ENCODE measurements at regions not wholly inside any gene's neighbourhood (a gene's known extent, or its start where the extent isn't known, plus 50 kb on each side); places are given as distances from the start of the nearest gene placed in this dataset.
"Not testable (repeated sequence)": the region's sequence is repeated elsewhere in the genome, so short reads cannot be mapped to it uniquely, and the experiment has no call there.

- no peak for DNase-seq
Measured at GRCh38 chr3:13148126-13148525, 74.9 kb upstream of the IQSEC1 start.

DNA sequence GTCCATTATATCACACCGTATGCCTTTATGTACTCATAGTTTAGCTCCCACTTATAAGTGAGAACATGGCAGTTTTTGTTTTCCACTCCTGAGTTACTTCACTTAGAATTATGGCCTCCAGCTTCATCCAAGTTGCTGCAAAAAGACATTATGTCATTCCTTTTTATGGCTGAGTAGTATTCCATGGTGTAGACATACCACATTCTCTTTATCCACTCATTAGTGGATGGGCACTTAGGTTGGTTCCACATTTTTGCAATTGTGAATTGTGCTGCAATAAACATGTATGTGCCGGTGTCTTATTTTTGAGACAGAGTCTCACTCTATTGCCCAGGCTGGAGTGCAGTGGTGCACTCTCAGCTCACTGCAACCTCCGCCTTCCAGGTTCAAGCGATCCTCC is 74.1 kb upstream of the IQSEC1 start:
- no peak for DNase-seq

DNA sequence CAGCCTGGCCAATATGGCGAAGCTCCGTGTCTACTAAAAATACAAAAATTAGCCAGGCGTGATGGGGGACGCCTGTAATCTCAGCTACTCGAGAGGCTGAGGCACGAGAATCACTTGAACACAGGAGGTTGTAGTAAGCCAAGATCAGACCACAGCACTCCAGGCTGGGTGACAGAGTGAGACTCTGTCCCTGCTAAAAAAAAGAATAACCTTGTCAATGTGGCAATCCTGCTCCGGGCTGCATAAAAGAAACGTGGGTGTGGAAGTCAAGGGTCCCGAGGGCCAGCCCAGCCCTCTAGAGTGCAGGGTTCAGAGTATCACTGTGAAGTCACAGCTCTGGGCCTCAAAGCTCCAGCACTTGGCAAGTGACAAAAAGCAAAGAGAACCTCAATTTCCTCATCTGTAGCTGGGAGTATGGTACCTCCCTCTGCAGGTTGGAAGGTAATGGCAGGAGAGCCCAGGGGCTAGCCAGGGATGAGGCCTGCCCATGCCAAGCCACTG is 73.5 kb upstream of the IQSEC1 start:
- DNase-seq, result no peak

GRCh38 chr3:13145826-13146642 is 72.8 kb upstream of the IQSEC1 start:
- no peak for DNase-seq

- no peak for DNase-seq
Measured at GRCh38 chr3:13145131-13145825, 72.0 kb upstream of the IQSEC1 start.

GRCh38 chr3:13144163-13145023 is 71.2 kb upstream of the IQSEC1 start:
- no peak for DNase-seq

GRCh38 chr3:13143381-13144004 is 70.3 kb upstream of the IQSEC1 start:
- DNase-seq, result no peak

DNA sequence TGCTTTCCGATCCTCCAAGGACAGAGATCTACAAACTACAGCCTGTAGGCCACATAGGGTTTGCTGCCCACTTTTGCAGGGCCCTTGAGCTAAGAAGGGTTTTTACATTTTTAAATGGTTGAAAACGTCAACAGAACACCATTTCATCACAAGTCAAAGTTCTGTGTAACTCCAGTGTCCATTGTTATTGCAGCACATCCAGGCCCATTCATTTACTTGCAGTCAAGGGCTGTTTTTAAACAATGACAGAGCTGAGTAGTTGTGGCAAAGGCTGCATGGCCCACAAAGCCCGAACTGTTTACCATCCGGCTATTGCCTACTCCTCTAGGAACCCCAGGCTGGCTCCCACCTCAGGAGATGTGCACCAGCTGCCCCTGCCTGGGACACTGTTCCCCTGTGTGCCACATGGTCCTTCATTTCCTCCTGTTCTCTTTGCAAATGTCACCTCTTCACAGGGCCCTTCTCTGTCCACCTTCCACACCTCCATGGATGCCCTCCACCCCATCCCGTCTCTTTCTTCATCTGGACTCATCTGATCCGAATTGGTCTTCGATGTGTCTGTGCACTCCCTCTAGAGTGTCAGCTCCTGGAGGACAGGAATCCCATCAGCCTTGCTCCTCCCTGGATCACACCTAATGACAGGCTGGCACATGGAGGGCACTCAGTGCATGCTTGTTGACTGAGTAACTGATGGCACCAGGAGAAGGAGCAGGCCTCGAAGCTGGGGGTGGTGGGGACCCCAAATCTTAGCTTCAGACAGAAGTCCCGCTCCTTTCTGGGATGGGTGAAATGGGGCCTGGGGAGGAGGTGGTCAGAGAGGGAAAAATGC is 69.5 kb upstream of the IQSEC1 start:
- no peak for DNase-seq

DNA sequence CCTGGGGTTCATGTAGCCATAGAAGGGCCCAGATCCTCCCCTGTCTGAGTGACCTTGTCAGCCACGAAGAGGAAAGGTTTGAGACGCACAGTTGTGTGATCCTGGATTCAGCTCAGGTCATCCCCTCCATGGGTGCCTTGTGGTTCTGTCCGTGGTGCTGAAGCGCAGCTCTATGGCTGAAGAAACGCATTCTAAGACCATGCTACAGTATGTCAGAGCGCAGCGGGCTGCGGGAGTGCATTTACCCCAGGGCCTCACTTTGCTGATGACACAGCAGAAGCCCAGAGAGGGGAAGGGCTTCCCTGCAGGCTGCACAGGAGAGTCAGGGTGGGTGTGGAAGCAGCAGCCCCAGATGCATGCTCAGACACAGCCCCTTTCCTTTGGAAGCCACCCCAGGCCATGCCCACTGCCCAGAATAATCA is 68.8 kb upstream of the IQSEC1 start:
- DNase-seq, result no peak

DNA sequence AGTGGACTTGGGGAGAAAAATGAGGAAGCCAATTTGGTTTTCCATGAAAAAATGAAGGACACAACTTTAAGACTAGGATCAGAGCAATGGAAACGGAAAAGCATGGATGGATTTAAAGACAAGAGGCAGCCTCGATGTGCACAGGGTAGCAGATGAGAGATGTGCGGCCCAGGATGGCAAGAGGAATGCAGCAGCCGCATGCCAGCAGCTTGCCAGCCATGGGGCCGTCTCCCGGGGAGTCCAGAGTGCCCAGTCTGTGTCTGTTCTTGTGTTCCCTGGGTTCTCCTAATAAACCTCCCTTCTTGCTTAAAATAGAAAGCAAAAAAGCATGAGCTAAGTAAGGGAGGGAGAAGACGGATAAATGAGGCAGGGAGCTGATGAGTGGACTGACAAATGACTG is 68.0 kb upstream of the IQSEC1 start:
- DNase-seq, result no peak

DNA sequence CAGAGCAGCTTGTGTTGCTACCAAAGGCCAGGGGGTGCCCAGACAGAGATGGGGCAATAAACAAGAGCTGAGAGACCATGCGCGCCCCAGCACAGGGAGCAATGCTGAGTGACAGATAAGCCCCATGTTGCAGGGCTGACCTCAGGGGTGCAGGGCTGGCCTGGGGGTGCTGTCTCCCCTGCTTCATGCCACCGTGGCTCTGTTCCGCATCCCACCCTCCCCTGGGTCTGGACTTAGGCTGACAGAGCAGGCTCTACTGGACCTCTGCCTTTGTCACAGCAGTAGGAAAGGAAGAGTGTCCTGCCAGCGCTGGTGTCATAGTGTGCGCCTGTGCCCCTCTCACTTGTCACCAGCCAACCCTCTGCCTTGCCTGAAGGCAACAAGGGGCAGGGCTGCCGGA is 67.4 kb upstream of the IQSEC1 start:
- DNase-seq, result no peak

GRCh38 chr3:13139471-13140065 is 66.3 kb upstream of the IQSEC1 start:
- DNase-seq, result no peak

DNA sequence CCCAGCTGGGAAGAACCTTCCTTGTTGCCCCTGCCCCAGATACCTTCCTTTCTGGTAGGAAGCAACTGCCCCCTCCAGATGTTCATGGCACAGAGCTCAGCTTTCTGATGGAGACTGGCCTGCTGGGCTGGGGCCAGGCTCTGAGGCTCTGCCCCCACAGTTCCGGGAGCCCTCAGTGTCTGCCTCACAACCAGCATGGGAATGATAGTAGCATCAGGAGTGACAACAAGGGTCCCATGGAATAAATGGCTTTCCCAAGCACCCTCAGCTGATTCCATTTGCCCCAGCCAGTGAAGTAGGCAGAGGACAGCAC is 65.6 kb upstream of the IQSEC1 start:
- DNase-seq, result no peak

- no peak for DNase-seq
Measured at GRCh38 chr3:13137941-13138832, 65.0 kb upstream of the IQSEC1 start.

DNA sequence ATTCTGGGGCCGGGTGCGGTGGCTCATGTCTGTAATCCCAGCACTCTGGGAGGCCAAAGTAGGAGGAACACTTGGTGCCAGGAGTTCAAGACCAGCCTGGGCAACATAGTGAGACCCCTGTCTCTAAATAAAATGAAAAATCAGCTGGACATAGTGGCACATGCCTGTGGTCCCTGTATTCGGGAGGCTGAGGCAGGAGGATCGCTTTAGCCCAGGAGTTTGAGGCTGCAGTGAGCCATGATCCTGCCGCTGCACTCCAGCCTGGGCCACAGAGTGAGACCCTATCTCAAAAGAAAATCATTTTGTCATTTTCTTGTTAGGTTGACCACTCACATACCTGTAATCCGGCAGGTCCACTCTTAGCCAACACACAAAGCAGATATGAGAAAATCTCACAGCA is 63.6 kb upstream of the IQSEC1 start:
- not testable (repeated sequence) for DNase-seq

DNA sequence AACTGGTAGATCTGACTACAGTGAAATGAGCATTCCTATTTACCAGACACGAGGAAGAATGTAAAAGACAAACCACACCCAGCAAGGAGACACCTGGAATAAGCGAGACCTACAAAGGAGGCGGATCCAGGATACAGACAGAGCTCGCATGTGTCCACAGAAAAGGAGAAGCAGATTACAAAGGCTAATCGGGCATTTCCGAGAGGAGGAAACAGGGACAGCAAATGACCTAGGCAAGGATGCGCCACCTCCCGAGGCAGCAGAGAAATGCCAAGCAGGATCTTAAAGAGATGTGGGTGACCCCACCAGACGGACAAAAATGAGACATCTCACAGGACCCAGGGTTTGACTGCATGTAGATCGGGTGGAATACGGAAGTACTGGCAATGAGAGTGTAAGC is 63.2 kb upstream of the IQSEC1 start:
- DNase-seq, result no peak

DNA sequence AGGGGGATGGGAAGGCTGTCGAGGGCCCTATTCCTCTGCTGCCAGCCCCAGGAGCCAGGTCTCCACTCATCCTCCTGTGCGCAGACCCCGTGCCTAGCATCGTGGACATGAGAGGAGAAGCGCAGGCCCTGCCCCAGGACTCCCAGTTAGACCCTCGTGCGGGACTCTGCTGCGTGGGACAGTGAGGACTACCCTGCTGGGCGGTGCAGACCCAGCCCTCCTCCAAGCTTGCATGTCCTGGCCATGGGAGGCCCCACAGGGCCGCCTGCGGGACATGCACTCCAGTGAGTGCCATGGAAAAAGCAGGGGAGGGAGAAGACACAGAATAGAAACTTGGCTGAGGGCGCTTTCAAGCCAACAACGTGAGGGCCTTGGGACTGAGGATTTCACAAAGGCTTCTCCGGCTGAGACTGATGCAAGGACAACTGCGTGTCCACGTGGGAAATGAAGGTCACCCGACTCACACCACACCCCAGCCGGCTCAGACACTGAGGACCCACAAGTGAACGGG is 62.6 kb upstream of the IQSEC1 start:
- no peak for DNase-seq

GRCh38 chr3:13135251-13135810 is 62.1 kb upstream of the IQSEC1 start:
- DNase-seq, result no peak

DNA sequence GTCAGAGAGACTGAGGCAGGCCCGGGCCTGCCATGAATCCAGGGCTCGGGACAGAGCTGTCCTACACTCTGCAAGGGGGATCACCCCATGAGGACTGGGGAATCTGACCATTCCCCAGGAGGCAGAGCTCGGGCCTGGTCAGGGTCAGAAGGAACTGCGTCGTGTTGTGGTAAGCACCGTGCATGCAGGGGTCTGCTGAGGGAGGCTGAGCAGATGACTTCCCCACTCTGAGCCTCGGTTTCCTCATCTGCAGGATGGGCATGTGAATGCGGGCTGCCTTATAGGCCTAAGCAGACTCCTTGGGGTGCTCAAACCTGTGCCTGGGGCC is 61.6 kb upstream of the IQSEC1 start:
- DNase-seq, result no peak
